HepG2 (cell line): ENCODE measurements at regions not wholly inside any gene's neighbourhood (a gene's known extent, or its start where the extent isn't known, plus 50 kb on each side); places are given as distances from the start of the nearest gene placed in this dataset.

Experiments
- ATAC-seq: fragments of 200-7000 bp; cut with Tn5 transposase; 3 replicates; pipeline ENCODE4 v1.9.1; 2020; ENCODE audit warnings: mild to moderate bottlenecking, moderate library complexity
- BruUV-seq: library from RNA; stranded (reverse); fragments of 400-500 nt; replicated peaks from 2 replicates; lab custom pipeline; 2021; lab: Mats Ljungman, UMichigan
- CTCF ChIA-PET: fragments of 300-600 bp; formaldehyde crosslinking; extraction: SDS; loops from one replicate; lab custom pipeline; 2021; ENCODE audit warnings: low total read pairs, inconsistent platforms, low intra/inter-chr PET ratio; lab: Yijun Ruan, JAX
- POLR2A ChIA-PET: fragments of 350-600 bp; sonication (Branson Sonifier 250); formaldehyde crosslinking; loops from one replicate; lab custom pipeline; 2020; ENCODE audit warnings: antibody characterized with exemption, inconsistent platforms; lab: Yijun Ruan, JAX
- DNase-seq: peaks from one replicate; pipeline ENCODE4 v3.0.0-alpha.2; 2015; ENCODE audit warnings: low spot score
- FAIRE-seq: peaks from 3 replicates; lab custom pipeline; 2011; peaks lifted over from hg19 to GRCh38; lab: Jason Lieb, UNC
- H2AFZ ChIP-seq: one replicate; pipeline ENCODE4 v1.6.1; 2011; ENCODE audit warnings: low read length, inconsistent platforms
- H3K27ac ChIP-seq: fragments of 300-600 bp; 3 replicates; pipeline ENCODE4 v1.8.0; 2011; ENCODE audit warnings: mixed run types, mild to moderate bottlenecking, mixed read lengths, low read length, inconsistent platforms; ENCODE audit not compliant: insufficient read depth; ENCODE audit errors: extremely low read length
- H3K27me3 ChIP-seq, 2 experiments: fragments of 200-600 bp in 1 of 2; 2 replicates in 1 of 2; 3 replicates in 1 of 2; pipeline versions ENCODE4 v1.6.0 to v1.8.0; 2011; ENCODE audit warnings: low read length in 2 of 2, mild to moderate bottlenecking in 2 of 2, moderate library complexity in 2 of 2, inconsistent platforms in 1 of 2; ENCODE audit not compliant: insufficient read depth in 2 of 2, control insufficient read depth in 1 of 2
- H3K36me3 ChIP-seq, 2 experiments: fragments of 200-600 bp in 1 of 2; replicated peaks in 1 of 2; 2 replicates in 1 of 2; 3 replicates in 1 of 2; pipeline versions ENCODE4 v1.5.1 to v1.8.0; 2011; ENCODE audit warnings: low read length in 2 of 2, inconsistent platforms in 1 of 2; ENCODE audit not compliant: insufficient read depth in 2 of 2, control insufficient read depth in 1 of 2
- H3K4me1 ChIP-seq: 2 replicates; pipeline ENCODE4 v1.5.1; 2012; ENCODE audit warnings: low read length, inconsistent platforms; ENCODE audit not compliant: insufficient read depth
- H3K4me2 ChIP-seq: 2 replicates; pipeline ENCODE4 v1.6.0; 2011; ENCODE audit warnings: low read depth, low read length, inconsistent platforms
- H3K4me3 ChIP-seq, 3 experiments: fragments of 200-600 bp in 1 of 3; sonication (generic), shearing (Covaris generic) in 1 of 3; replicated peaks in 1 of 3; 2 replicates each; pipeline ENCODE4 v1.5.1; 2011 to 2016; ENCODE audit warnings: low read length in 3 of 3, inconsistent platforms in 2 of 3, low read depth in 2 of 3, mild to moderate bottlenecking in 2 of 3, control low read depth in 1 of 3, mixed read lengths in 1 of 3; ENCODE audit not compliant: insufficient read depth in 1 of 3
- H3K79me2 ChIP-seq: one replicate; pipeline ENCODE4 v1.6.1; 2011; ENCODE audit warnings: low read length, inconsistent platforms; ENCODE audit not compliant: insufficient read depth
- H3K9ac ChIP-seq: 2 replicates; pipeline ENCODE4 v1.6.0; 2011; ENCODE audit warnings: mild to moderate bottlenecking, low read depth, low read length, inconsistent platforms; ENCODE audit not compliant: insufficient read depth
- H3K9me3 ChIP-seq: 2 replicates; pipeline ENCODE4 v1.5.1; 2012; ENCODE audit warnings: mild to moderate bottlenecking, low read length
- H4K20me1 ChIP-seq: 2 replicates; pipeline ENCODE4 v1.6.0; 2011; ENCODE audit warnings: inconsistent platforms, mild to moderate bottlenecking, low read length, moderate library complexity; ENCODE audit not compliant: insufficient read depth
- LCORL ChIP-seq, 2 experiments: fragments of 450-650 bp in 1 of 2; sonication (generic) in 1 of 2; formaldehyde crosslinking in 1 of 2; IDR thresholded peaks; 2 replicates each; pipeline versions ENCODE4 v1.5.0 to v1.6.1; 2017 to 2020; ENCODE audit warnings: antibody characterized with exemption in 1 of 2, missing genetic modification reagents in 1 of 2
- MAF1 ChIP-seq: sonication (generic); formaldehyde crosslinking; IDR thresholded peaks from 2 replicates; pipeline ENCODE4 v1.5.0; 2020; ENCODE audit warnings: missing genetic modification reagents, borderline replicate concordance
- NFYC ChIP-seq: IDR thresholded peaks from 2 replicates; pipeline ENCODE4 v1.6.1; 2016; ENCODE audit warnings: missing genetic modification reagents, missing compliant biosample characterization
- NPAS2 ChIP-seq: sonication (generic); formaldehyde crosslinking; IDR thresholded peaks from 2 replicates; pipeline ENCODE4 v1.8.0; 2022; ENCODE audit warnings: mild to moderate bottlenecking, missing genetic modification reagents, borderline replicate concordance
- POGZ ChIP-seq: sonication (generic); formaldehyde crosslinking; IDR thresholded peaks from 2 replicates; pipeline ENCODE4 v1.4.0; 2020; ENCODE audit warnings: mild to moderate bottlenecking, missing genetic modification reagents
- REL ChIP-seq: sonication (generic); formaldehyde crosslinking; conservative IDR thresholded peaks from 2 replicates; pipeline ENCODE4 v1.8.0; 2022; ENCODE audit warnings: mild to moderate bottlenecking, missing genetic modification reagents, moderate library complexity
- ZNF713 ChIP-seq: sonication (generic); formaldehyde crosslinking; IDR thresholded peaks from 2 replicates; pipeline ENCODE4 v1.4.0; 2020; ENCODE audit warnings: mild to moderate bottlenecking, missing genetic modification reagents
- WGBS: methylation state at CpG from one replicate; pipeline ENCODE4 v1.1.6; 2017; ENCODE audit warnings: low lambda C conversion rate; 5-methylcytosine and 5-hydroxymethylcytosine counted together
- in situ Hi-C: cut with HindIII; loops from 2 replicates; pipeline ENCODE4 v1.10.0; 2017; ENCODE audit warnings: low pct_unique_long_range_greater_than_20kb; ENCODE audit not compliant: extremely low pct_ligation_motif_present
- intact Hi-C: fragments of 100-400 bp; cut with micrococcal nuclease; formaldehyde crosslinking; loops from one replicate; pipeline ENCODE4 v1.10.0; 2022; ENCODE audit not compliant: unreplicated experiment
- TF ChIP-seq, protein P1 (sequence below): sonication (generic); formaldehyde crosslinking; IDR thresholded peaks from 2 replicates; pipeline ENCODE4 v1.4.0; 2020; ENCODE audit warnings: missing genetic modification reagents

GRCh38 chr9:16092142-16093091 is 539.6 kb downstream of the CCDC171 start:
- Histone ChIP-seq H4K20me1 (no peaks in the 10 kb centered on the region), H2AFZ (no peak overlapping the region), H3K27ac (no peak overlapping the region), H3K9me3 (no peaks in the 10 kb centered on the region), H3K36me3 (no peaks in the 10 kb centered on the region), H3K9ac (no peak overlapping the region), H3K4me2 (no peak overlapping the region), H3K4me1 (no peaks in the 10 kb centered on the region), H3K79me2 (no peaks in the 10 kb centered on the region), H3K27me3 (peaks cover 0 to 2% of the 10 kb centered on the region in 2 experiments; a peak in 2 of 5 replicates), H3K4me3 (no peak overlapping the region)
- in situ Hi-C loops: no loop called here
- CTCF ChIA-PET: no interaction called here
- 29% methylated on average over 8 of the region's 12 CpGs for WGBS
- POLR2A ChIA-PET: no interaction called here
- intact Hi-C loops: no loop called here
- no TSS peak for BruUV-seq
- DNase-seq: no peak
- no peak for FAIRE-seq
- TF ChIP-seq MAF1 (CRISPR knock-in tag) (no peak), POGZ (CRISPR knock-in tag) (no peak), REL (CRISPR knock-in tag) (no peak), NFYC (CRISPR knock-in tag) (no peak), LCORL (IDR thresholded peaks at IDR 0.05) (no peak), LCORL (CRISPR knock-in tag; IDR thresholded peaks at IDR 0.05) (no peak), NPAS2 (CRISPR knock-in tag) (no peak), ZNF713 (CRISPR knock-in tag) (no peak)
- TF ChIP-seq, protein P1, sequence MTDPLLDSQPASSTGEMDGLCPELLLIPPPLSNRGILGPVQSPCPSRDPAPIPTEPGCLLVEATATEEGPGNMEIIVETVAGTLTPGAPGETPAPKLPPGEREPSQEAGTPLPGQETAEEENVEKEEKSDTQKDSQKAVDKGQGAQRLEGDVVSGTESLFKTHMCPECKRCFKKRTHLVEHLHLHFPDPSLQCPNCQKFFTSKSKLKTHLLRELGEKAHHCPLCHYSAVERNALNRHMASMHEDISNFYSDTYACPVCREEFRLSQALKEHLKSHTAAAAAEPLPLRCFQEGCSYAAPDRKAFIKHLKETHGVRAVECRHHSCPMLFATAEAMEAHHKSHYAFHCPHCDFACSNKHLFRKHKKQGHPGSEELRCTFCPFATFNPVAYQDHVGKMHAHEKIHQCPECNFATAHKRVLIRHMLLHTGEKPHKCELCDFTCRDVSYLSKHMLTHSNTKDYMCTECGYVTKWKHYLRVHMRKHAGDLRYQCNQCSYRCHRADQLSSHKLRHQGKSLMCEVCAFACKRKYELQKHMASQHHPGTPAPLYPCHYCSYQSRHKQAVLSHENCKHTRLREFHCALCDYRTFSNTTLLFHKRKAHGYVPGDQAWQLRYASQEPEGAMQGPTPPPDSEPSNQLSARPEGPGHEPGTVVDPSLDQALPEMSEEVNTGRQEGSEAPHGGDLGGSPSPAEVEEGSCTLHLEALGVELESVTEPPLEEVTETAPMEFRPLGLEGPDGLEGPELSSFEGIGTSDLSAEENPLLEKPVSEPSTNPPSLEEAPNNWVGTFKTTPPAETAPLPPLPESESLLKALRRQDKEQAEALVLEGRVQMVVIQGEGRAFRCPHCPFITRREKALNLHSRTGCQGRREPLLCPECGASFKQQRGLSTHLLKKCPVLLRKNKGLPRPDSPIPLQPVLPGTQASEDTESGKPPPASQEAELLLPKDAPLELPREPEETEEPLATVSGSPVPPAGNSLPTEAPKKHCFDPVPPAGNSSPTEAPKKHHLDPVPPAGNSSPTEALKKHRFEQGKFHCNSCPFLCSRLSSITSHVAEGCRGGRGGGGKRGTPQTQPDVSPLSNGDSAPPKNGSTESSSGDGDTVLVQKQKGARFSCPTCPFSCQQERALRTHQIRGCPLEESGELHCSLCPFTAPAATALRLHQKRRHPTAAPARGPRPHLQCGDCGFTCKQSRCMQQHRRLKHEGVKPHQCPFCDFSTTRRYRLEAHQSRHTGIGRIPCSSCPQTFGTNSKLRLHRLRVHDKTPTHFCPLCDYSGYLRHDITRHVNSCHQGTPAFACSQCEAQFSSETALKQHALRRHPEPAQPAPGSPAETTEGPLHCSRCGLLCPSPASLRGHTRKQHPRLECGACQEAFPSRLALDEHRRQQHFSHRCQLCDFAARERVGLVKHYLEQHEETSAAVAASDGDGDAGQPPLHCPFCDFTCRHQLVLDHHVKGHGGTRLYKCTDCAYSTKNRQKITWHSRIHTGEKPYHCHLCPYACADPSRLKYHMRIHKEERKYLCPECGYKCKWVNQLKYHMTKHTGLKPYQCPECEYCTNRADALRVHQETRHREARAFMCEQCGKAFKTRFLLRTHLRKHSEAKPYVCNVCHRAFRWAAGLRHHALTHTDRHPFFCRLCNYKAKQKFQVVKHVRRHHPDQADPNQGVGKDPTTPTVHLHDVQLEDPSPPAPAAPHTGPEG (CRISPR knock-in tag): no peak
- no peak for ATAC-seq
